NB4 (cell line): ENCODE measurements at regions not wholly inside any gene's neighbourhood (a gene's known extent, or its start where the extent isn't known, plus 50 kb on each side); places are given as distances from the start of the nearest gene placed in this dataset.

ENCODE experiments used
- DNase-seq: peaks from one replicate; pipeline ENCODE4 v3.0.0; 2010; ENCODE audit warnings: low read depth
- H3K4me3 ChIP-seq: one replicate; pipeline ENCODE4 v1.5.1; 2011; ENCODE audit warnings: mild to moderate bottlenecking, low read depth, low read length, moderate library complexity
- CTCF ChIP-seq: IDR thresholded peaks from one replicate; pipeline ENCODE4 v1.5.1; 2012; ENCODE audit warnings: low read depth, low read length
- MAX ChIP-seq: IDR thresholded peaks from 2 replicates; pipeline ENCODE4 v1.6.1; 2011; ENCODE audit warnings: low read depth, low read length
- MYC ChIP-seq: IDR thresholded peaks from 2 replicates; pipeline ENCODE4 v1.6.1; 2011; ENCODE audit warnings: low read depth, low read length
- POLR2A ChIP-seq: IDR thresholded peaks from 2 replicates; pipeline ENCODE4 v1.6.1; 2011; ENCODE audit warnings: mild to moderate bottlenecking; ENCODE audit not compliant: insufficient read length; ENCODE audit errors: extremely low read depth

- no peak for TF ChIP-seq POLR2A
- no peak for TF ChIP-seq MAX
- TF ChIP-seq MYC = no peak
- TF ChIP-seq CTCF = no peak
- no peak overlapping the region for H3K4me3 ChIP-seq
- DNase-seq = no peak
Measured at GRCh38 chr15:35596285-35596684, 50.3 kb upstream of the DPH6 start.

- TF ChIP-seq MAX (no peak), MYC (no peak), CTCF (no peak), POLR2A (no peak)
- H3K4me3 ChIP-seq = no peak overlapping the region
- DNase-seq = no peak
Measured at GRCh38 chr15:35602836-35603235, 56.9 kb upstream of the DPH6 start.

GRCh38 chr15:35603301-35603700 is 57.3 kb upstream of the DPH6 start:
- no peak overlapping the region for H3K4me3 ChIP-seq
- TF ChIP-seq MYC (no peak), MAX (no peak), CTCF (no peak), POLR2A (no peak)
- DNase-seq = no peak

GRCh38 chr15:35603856-35604255 is 57.9 kb upstream of the DPH6 start:
- DNase-seq = no peak
- no peak overlapping the region for H3K4me3 ChIP-seq
- TF ChIP-seq CTCF = no peak
- TF ChIP-seq POLR2A = no peak
- no peak for TF ChIP-seq MYC
- no peak for TF ChIP-seq MAX

GRCh38 chr15:35605764-35606449 is 59.9 kb upstream of the DPH6 start:
- TF ChIP-seq MAX = no peak
- TF ChIP-seq POLR2A = no peak
- no peak for TF ChIP-seq MYC
- TF ChIP-seq CTCF = no peak

GRCh38 chr15:35606450-35606779 is 60.5 kb upstream of the DPH6 start:
- no peak for DNase-seq
- no peak for TF ChIP-seq MAX
- no peak for TF ChIP-seq MYC
- no peak for TF ChIP-seq POLR2A
- TF ChIP-seq CTCF = no peak
- H3K4me3 ChIP-seq = no peak overlapping the region

More at GRCh38 chr15:35605764-35606449, 59.9 kb upstream of the DPH6 start:
- H3K4me3 ChIP-seq = no peak overlapping the region
- no peak for DNase-seq
